OCI-LY7 (cell line): ENCODE measurements at regions not wholly inside any gene's neighbourhood (a gene's known extent, or its start where the extent isn't known, plus 50 kb on each side); places are given as distances from the start of the nearest gene placed in this dataset.

Source experiments
- CTCF ChIP-seq: fragments of 200-600 bp; sonication (generic); conservative IDR thresholded peaks from 2 replicates; pipeline ENCODE4 v1.5.1; 2014; ENCODE audit warnings: mild to moderate bottlenecking, antibody characterized with exemption, low read length, moderate library complexity, mixed read lengths
- EZH2phosphoT487 ChIP-seq: fragments of 200-600 bp; sonication (generic); IDR thresholded peaks from 2 replicates; pipeline ENCODE4 v1.6.1; 2018; ENCODE audit warnings: low read depth, borderline replicate concordance, mild to moderate bottlenecking, mixed run types, antibody characterized with exemption, low read length, moderate library complexity, mixed read lengths

GRCh38 chr12:86349196-86349595 lies 93.0 kb upstream of the MGAT4C start:
- TF ChIP-seq CTCF (no peak), EZH2phosphoT487 (no peak)
